Ishikawa (cell line): ENCODE measurements at regions not wholly inside any gene's neighbourhood (a gene's known extent, or its start where the extent isn't known, plus 50 kb on each side); places are given as distances from the start of the nearest gene placed in this dataset.

Source experiments
- CEBPB ChIP-seq: IDR thresholded peaks from 2 replicates; pipeline ENCODE4 v1.6.1; 2012
- CREB1 ChIP-seq: IDR thresholded peaks from 2 replicates; pipeline ENCODE4 v1.6.1; 2012; ENCODE audit warnings: low read depth
- EGR1 ChIP-seq: IDR thresholded peaks from 2 replicates; pipeline ENCODE4 v1.6.1; 2012
- EP300 ChIP-seq: IDR thresholded peaks from 2 replicates; pipeline ENCODE4 v1.6.1; 2012; ENCODE audit warnings: borderline replicate concordance
- FOXM1 ChIP-seq: IDR thresholded peaks from 2 replicates; pipeline ENCODE4 v1.6.1; 2012; ENCODE audit warnings: low read depth, borderline replicate concordance
- MAX ChIP-seq: IDR thresholded peaks from 2 replicates; pipeline ENCODE4 v1.6.1; 2012
- NFIC ChIP-seq: IDR thresholded peaks from 2 replicates; pipeline ENCODE4 v1.6.1; 2012
- RAD21 ChIP-seq: IDR thresholded peaks from 2 replicates; pipeline ENCODE4 v1.6.1; 2012; ENCODE audit warnings: low read depth
- REST ChIP-seq: IDR thresholded peaks from 2 replicates; pipeline ENCODE4 v1.6.1; 2012; ENCODE audit warnings: low read depth, mild to moderate bottlenecking
- TAF1 ChIP-seq: IDR thresholded peaks from 2 replicates; pipeline ENCODE4 v1.6.1; 2012; ENCODE audit warnings: low read depth, mild to moderate bottlenecking
- TCF12 ChIP-seq: IDR thresholded peaks from 2 replicates; pipeline ENCODE4 v1.6.1; 2012; ENCODE audit warnings: low read depth
- TEAD4 ChIP-seq: IDR thresholded peaks from 2 replicates; pipeline ENCODE4 v1.6.1; 2012
- YY1 ChIP-seq: IDR thresholded peaks from 2 replicates; pipeline ENCODE4 v1.6.1; 2012; ENCODE audit warnings: low read depth
- ZBTB7A ChIP-seq: IDR thresholded peaks from 2 replicates; pipeline ENCODE4 v1.6.1; 2012; ENCODE audit warnings: low read depth
- TF ChIP-seq, protein P1 (sequence below): IDR thresholded peaks from 2 replicates; pipeline ENCODE4 v1.6.1; 2012

DNA sequence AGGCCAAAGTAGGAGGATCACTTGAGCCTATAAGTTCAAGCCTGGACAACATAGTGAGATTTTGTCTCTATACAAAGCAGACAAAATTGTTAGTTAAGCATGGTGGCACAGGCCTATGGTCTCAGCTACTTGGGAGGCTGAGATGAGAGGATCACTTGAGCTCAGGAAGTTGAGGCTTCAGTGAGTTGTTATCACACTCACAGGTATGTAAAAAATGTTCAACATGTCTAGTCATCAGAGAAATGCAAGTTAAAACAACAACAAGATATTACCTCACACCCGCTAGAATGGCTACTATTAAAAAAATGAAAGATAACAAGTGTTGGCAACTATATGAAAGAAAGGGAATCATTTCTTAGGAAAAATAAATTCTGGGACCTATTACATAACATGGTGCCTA, 341.5 kb upstream of the ST8SIA4 start:
- no peak for TF ChIP-seq FOXM1
- TF ChIP-seq TCF12 = no peak
- no peak for TF ChIP-seq EP300
- no peak for TF ChIP-seq CREB1
- TF ChIP-seq EGR1 = no peak
- TF ChIP-seq, protein P1, sequence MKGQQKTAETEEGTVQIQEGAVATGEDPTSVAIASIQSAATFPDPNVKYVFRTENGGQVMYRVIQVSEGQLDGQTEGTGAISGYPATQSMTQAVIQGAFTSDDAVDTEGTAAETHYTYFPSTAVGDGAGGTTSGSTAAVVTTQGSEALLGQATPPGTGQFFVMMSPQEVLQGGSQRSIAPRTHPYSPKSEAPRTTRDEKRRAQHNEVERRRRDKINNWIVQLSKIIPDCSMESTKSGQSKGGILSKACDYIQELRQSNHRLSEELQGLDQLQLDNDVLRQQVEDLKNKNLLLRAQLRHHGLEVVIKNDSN = no peak
- no peak for TF ChIP-seq TEAD4

GRCh38 chr5:101212942-101213514, 309.9 kb upstream of the ST8SIA4 start:
- TF ChIP-seq REST (no peak), MAX (no peak), CREB1 (no peak), EP300 (no peak), NFIC (no peak), TEAD4 (no peak), RAD21 (no peak), TAF1 (no peak)
- TF ChIP-seq, protein P1 = no peak

GRCh38 chr5:101206534-101206933, 303.5 kb upstream of the ST8SIA4 start:
- TF ChIP-seq FOXM1 = no peak
- no peak for TF ChIP-seq TCF12
- TF ChIP-seq, protein P1 = no peak
- TF ChIP-seq YY1 = no peak
- TF ChIP-seq TAF1 = no peak
- TF ChIP-seq TEAD4 = no peak
- TF ChIP-seq REST = no peak
- TF ChIP-seq RAD21 = no peak
- no peak for TF ChIP-seq EGR1
- TF ChIP-seq CEBPB = no peak

DNA sequence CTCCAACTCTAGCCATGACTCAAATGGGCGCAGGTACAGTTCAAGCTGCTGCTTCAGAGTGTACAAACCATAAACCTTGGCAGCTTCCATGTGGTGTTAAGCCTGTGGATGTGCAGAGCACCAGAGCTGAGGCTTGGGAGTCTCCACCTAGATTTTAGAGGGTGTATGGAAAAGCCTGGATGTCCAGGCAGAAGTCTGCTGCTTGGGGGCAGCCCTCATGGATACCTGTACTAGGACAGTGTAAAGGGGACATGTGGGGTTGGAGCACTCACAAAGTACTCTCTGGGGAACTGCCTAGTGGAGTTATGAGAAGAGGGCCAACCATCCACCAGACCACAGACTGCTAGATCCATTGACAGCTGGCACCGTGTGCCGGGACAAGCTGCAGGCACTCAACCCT, 273.5 kb upstream of the ST8SIA4 start:
- TF ChIP-seq NFIC (no peak), EGR1 (no peak), MAX (no peak), CREB1 (no peak), YY1 (no peak), RAD21 (no peak), ZBTB7A (no peak)

DNA sequence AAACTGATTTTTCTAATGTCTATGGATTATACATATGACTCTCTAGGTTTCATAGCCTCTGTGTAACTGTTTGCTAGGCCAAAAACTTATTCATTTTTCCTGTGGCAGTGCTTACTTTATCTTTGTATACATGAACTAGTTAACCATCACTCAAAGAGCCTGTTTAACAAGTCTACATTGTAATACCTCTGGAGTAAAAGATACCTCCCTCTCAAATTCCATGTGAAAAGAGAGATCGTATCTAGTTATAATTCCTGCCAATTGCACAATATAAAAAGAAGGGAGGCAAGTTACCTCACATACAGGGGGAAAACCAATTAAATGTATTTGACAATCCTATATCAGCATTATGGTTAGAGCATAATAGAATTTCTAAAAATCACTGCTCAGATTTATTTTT, 271.9 kb upstream of the ST8SIA4 start:
- TF ChIP-seq EP300 (no peak), CREB1 (no peak), YY1 (no peak), NFIC (no peak), TEAD4 (no peak), RAD21 (no peak), FOXM1 (no peak), ZBTB7A (no peak)
- TF ChIP-seq, protein P1 = no peak

DNA sequence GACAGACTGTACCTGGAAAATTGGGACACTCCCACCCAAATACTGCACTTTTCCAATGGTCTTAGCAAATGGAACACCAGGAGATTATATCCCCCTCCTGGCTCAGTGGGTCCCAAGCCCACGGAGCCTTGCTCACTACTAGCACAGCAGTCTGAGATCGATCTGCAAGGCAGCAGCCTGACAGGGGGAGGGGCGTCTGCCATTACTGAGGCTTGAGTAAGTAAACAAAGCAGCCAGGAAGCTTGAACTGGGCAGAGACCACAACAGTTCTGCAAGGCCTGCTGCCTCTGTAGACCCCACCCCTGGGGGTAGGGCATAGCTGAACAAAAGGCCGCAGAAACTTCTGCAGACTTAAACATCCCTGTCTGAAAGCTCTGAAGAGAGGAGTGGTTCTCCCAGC, 260.0 kb upstream of the ST8SIA4 start:
- TF ChIP-seq EGR1 (no peak), YY1 (no peak), TAF1 (no peak), NFIC (no peak), REST (no peak), CEBPB (no peak), RAD21 (no peak), FOXM1 (no peak), CREB1 (no peak), TEAD4 (no peak), MAX (no peak), TCF12 (no peak), ZBTB7A (no peak)
- TF ChIP-seq, protein P1 = no peak
